ENCODE measurements at regions not wholly inside any gene's neighbourhood (a gene's known extent, or its start where the extent isn't known, plus 50 kb on each side); places are given as distances from the start of the nearest gene placed in this dataset.
A peak's percentile ranks its signal among the peaks of the same experiment; 100 is the strongest.
"Not testable (repeated sequence)": the region's sequence is repeated elsewhere in the genome, so short reads cannot be mapped to it uniquely, and the experiment has no call there.

GRCh38 chr10:36534471-36535002 lies 590.9 kb upstream of the ANKRD30A start:
- DNase-seq, result peak; percentile 66

GRCh38 chr10:36533861-36534260 lies 591.5 kb upstream of the ANKRD30A start:
- no peak for DNase-seq

- no peak for DNase-seq
Measured at GRCh38 chr10:36533316-36533715, 592.1 kb upstream of the ANKRD30A start.

- DNase-seq, result no peak
Measured at GRCh38 chr10:36531621-36532020, 593.8 kb upstream of the ANKRD30A start.

- DNase-seq, result no peak
Measured at GRCh38 chr10:36526033-36526432, 599.4 kb upstream of the ANKRD30A start.

- not testable (repeated sequence) for DNase-seq
Measured at GRCh38 chr10:36524126-36524525, 601.3 kb upstream of the ANKRD30A start.

GRCh38 chr10:36519909-36520308 lies 605.5 kb upstream of the ANKRD30A start:
- no peak for DNase-seq

GRCh38 chr10:36516281-36516680 lies 609.1 kb upstream of the ANKRD30A start:
- no peak for DNase-seq

- no peak for DNase-seq
Measured at GRCh38 chr10:36515319-36515718, 610.1 kb upstream of the ANKRD30A start.

GRCh38 chr10:36507715-36508114 lies 617.7 kb upstream of the ANKRD30A start:
- DNase-seq, result no peak

- DNase-seq, result no peak
Measured at GRCh38 chr10:36506697-36507496, 618.5 kb upstream of the ANKRD30A start.

- no peak for DNase-seq
Measured at GRCh38 chr10:36506261-36506660, 619.1 kb upstream of the ANKRD30A start.

- DNase-seq, result no peak
Measured at GRCh38 chr10:36504758-36505157, 620.6 kb upstream of the ANKRD30A start.

- DNase-seq, result no peak
Measured at GRCh38 chr10:36500266-36500665, 625.1 kb upstream of the ANKRD30A start.

GRCh38 chr10:36499693-36500092 lies 625.7 kb upstream of the ANKRD30A start:
- no peak for DNase-seq

- DNase-seq, result no peak
Measured at GRCh38 chr10:36496758-36497157, 628.6 kb upstream of the ANKRD30A start.

- no peak for DNase-seq
Measured at GRCh38 chr10:36494371-36494770, 631.0 kb upstream of the ANKRD30A start.

- DNase-seq, result no peak
Measured at GRCh38 chr10:36493516-36493880, 631.9 kb upstream of the ANKRD30A start.

- DNase-seq, result no peak
Measured at GRCh38 chr10:36492590-36493515, 632.5 kb upstream of the ANKRD30A start.

- DNase-seq, result no peak
Measured at GRCh38 chr10:36491926-36492325, 633.5 kb upstream of the ANKRD30A start.

GRCh38 chr10:36489611-36490228 lies 635.7 kb upstream of the ANKRD30A start:
- DNase-seq, result no peak

- DNase-seq, result no peak
Measured at GRCh38 chr10:36489181-36489580, 636.2 kb upstream of the ANKRD30A start.

- no peak for DNase-seq
Measured at GRCh38 chr10:36488579-36488978, 636.8 kb upstream of the ANKRD30A start.
